ENCODE measurements at regions not wholly inside any gene's neighbourhood (a gene's known extent, or its start where the extent isn't known, plus 50 kb on each side); places are given as distances from the start of the nearest gene placed in this dataset.

GRCh38 chr13:103715335-103715734 is 649.1 kb upstream of the SLC10A2 start (continued):
- TF ChIP-seq STAT1 (IDR thresholded peaks at IDR 0.05; ENCODE audit: unreplicated experiment) (no peak), POLR2AphosphoS5 (IDR thresholded peaks at IDR 0.05; ENCODE audit: low read depth) (no peak), NANOG (IDR thresholded peaks at IDR 0.05; ENCODE audit: borderline replicate concordance) (no peak)

DNA sequence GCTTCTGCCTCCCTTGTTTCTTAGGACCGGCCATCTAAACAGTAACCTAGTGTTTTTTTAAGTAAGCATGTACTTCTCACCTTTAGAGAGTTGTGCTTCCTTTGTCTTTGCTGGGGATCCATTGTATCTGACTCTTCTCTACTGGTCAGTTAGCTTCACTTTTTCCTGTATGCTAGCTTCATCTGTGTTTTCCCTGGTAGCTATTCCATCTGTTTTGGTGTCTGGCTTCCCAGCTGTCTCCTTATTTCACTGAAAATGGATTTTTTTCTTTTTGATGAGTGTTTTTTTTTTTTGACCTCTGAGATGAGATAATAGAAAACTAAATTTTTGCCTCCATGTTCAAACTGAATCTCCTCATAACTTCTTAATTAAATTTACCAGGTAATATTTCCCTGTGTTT is 637.0 kb upstream of the SLC10A2 start:
- H3K4me2 ChIP-seq: no peak overlapping the region
- TF ChIP-seq ZNF114 (CRISPR knock-in tag; IDR thresholded peaks at IDR 0.05) (no peak), STAT1 (IDR thresholded peaks at IDR 0.05; ENCODE audit: unreplicated experiment) (no peak), POLR2AphosphoS5 (IDR thresholded peaks at IDR 0.05; ENCODE audit: low read depth) (no peak), JUNB (IDR thresholded peaks at IDR 0.05; ENCODE audit: unreplicated experiment) (no peak), NANOG (IDR thresholded peaks at IDR 0.05; ENCODE audit: borderline replicate concordance) (no peak), CTCF (conservative IDR thresholded peaks at IDR 0.05; ENCODE audit: low read depth in 2 of 2) (no peak), EZH2phosphoT487 (IDR thresholded peaks at IDR 0.05; ENCODE audit: unreplicated experiment) (no peak), EZH2 (IDR thresholded peaks at IDR 0.05; ENCODE audit: low read depth, unreplicated experiment) (no peak), ZNF462 (CRISPR knock-in tag; IDR thresholded peaks at IDR 0.05) (no peak), CREB1 (CRISPR knock-in tag; IDR thresholded peaks at IDR 0.05; ENCODE audit: low read depth) (no peak), ZNF331 (CRISPR knock-in tag; IDR thresholded peaks at IDR 0.05; ENCODE audit: low read depth) (no peak)
- TF ChIP-seq, protein P1, sequence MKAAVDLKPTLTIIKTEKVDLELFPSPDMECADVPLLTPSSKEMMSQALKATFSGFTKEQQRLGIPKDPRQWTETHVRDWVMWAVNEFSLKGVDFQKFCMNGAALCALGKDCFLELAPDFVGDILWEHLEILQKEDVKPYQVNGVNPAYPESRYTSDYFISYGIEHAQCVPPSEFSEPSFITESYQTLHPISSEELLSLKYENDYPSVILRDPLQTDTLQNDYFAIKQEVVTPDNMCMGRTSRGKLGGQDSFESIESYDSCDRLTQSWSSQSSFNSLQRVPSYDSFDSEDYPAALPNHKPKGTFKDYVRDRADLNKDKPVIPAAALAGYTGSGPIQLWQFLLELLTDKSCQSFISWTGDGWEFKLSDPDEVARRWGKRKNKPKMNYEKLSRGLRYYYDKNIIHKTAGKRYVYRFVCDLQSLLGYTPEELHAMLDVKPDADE (IDR thresholded peaks at IDR 0.05): no peak
- TF ChIP-seq, protein P2, sequence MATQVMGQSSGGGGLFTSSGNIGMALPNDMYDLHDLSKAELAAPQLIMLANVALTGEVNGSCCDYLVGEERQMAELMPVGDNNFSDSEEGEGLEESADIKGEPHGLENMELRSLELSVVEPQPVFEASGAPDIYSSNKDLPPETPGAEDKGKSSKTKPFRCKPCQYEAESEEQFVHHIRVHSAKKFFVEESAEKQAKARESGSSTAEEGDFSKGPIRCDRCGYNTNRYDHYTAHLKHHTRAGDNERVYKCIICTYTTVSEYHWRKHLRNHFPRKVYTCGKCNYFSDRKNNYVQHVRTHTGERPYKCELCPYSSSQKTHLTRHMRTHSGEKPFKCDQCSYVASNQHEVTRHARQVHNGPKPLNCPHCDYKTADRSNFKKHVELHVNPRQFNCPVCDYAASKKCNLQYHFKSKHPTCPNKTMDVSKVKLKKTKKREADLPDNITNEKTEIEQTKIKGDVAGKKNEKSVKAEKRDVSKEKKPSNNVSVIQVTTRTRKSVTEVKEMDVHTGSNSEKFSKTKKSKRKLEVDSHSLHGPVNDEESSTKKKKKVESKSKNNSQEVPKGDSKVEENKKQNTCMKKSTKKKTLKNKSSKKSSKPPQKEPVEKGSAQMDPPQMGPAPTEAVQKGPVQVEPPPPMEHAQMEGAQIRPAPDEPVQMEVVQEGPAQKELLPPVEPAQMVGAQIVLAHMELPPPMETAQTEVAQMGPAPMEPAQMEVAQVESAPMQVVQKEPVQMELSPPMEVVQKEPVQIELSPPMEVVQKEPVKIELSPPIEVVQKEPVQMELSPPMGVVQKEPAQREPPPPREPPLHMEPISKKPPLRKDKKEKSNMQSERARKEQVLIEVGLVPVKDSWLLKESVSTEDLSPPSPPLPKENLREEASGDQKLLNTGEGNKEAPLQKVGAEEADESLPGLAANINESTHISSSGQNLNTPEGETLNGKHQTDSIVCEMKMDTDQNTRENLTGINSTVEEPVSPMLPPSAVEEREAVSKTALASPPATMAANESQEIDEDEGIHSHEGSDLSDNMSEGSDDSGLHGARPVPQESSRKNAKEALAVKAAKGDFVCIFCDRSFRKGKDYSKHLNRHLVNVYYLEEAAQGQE (IDR thresholded peaks at IDR 0.05; ENCODE audit: unreplicated experiment): no peak
- Mint-ChIP-seq H3K27me3 (ENCODE audit: insufficient read depth, low read depth, poor library complexity) (no peaks in the 10 kb centered on the region), H3K4me1 (no peaks in the 10 kb centered on the region), H3K27ac (no peak overlapping the region), H3K4me3 (no peak overlapping the region), H3K9me3 (no peaks in the 10 kb centered on the region; the same call in 2 of the 3 replicates), H3K36me3 (ENCODE audit: low read depth) (no peaks in the 10 kb centered on the region; the same call in 2 of the 3 replicates)
- no peaks in the 10 kb centered on the region for H3K36me3 ChIP-seq (ENCODE audit: insufficient read depth)
- H3K9me2 ChIP-seq (ENCODE audit: insufficient read depth): no peaks in the 10 kb centered on the region
- no peaks in the 10 kb centered on the region for H3K4me1 ChIP-seq (ENCODE audit: insufficient read depth)
- H3K27me3 ChIP-seq (ENCODE audit: insufficient read depth): no peaks in the 10 kb centered on the region
- no peak for ATAC-seq
- no peak for DNase-seq (ENCODE audit: low spot score)
- no peak overlapping the region for H3K4me3 ChIP-seq
- no peaks in the 10 kb centered on the region for H4K20me1 ChIP-seq (replicated peaks; ENCODE audit: insufficient read depth)
- H3K79me2 ChIP-seq (replicated peaks; ENCODE audit: insufficient read depth): no peaks in the 10 kb centered on the region
- H3F3A ChIP-seq (replicated peaks; ENCODE audit: low read depth): no peaks in the 10 kb centered on the region
- peak overlapping the region; percentile 61 for H2AFZ ChIP-seq
- H3K27ac ChIP-seq (ENCODE audit: low read depth): no peak overlapping the region

Data from GM23338 (cell line).